ENCODE measurements at regions not wholly inside any gene's neighbourhood (a gene's known extent, or its start where the extent isn't known, plus 50 kb on each side); places are given as distances from the start of the nearest gene placed in this dataset.

DNA sequence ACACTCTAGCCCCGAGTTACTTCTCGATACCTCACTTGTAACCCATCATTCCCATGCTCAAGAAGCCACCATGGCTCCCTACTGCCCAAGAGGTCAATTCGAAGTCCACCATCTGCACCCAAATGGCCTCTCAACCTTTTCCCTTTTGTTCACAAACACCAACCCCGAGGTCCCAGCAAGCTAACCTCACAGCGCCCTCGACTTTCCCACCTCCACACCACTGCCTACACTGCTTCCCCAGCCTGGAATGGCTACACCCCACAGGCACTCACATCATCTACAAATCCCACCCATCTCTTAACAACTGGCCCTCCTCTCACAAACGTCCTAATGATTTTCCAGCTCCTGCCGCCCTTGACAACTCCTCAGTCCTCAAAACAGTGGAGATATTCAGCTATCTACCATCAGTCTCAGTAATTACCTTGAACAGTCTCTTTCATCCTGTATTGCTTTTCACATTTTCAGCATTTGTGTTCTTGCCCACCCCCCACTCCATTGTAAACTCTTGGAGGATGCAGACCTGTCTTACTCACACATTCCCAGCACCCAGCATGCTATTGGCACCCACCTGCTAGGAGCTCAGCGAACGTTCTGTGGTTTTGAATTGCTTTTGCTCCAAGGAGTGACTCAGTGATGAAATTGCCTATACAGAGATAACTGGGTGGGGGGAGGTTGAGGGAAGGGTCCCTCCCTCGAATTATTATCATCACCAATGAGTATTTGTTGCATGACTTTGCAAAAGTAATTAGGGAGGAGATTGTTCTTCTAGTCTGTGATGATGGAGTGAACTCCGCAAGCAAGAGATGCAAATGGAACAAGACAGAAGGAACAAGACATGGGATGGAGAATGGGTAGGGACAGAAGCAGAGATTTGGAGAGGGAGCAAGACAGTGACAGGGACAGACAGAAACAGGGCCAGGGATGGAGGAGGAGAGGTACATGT, 106.8 kb downstream of the CYP26B1 start:
- Histone ChIP-seq H3K9me3 (ENCODE audit: low read length) (no peaks in the 10 kb centered on the region), H3K4me1 (ENCODE audit: insufficient read depth, low read length) (no peaks in the 10 kb centered on the region), H3K27ac (ENCODE audit: low read depth, low read length) (no peak overlapping the region), H3K9ac (ENCODE audit: low read length) (no peak overlapping the region), H3K27me3 (ENCODE audit: control insufficient read depth in 1 of 2, insufficient read depth in 2 of 2, low read length in 2 of 2) (no peaks in the 10 kb centered on the region), H3K4me3 (ENCODE audit: low read depth in 1 of 2, low read length in 2 of 2) (no peak overlapping the region), H3K36me3 (ENCODE audit: insufficient read depth, low read length) (no peaks in the 10 kb centered on the region)

DNA sequence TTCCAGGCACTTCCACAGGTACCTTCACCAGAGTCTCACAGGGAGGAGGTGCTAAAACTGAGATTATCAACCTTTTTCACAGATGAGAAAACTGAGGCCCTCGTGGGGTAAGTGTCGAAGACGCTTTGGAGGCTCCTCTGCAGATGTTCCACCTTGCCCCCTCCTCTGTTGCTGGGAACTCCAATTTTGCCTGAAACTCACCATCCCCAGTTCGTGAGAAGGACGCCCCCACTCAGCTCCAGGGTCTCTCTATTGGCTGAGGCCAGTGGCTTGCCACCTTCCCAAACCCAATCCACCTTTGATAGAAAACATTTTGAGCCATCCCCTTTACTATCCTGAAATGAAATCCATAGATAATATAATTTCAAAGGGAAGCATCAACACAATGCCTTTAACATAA, 109.1 kb downstream of the CYP26B1 start:
- H3K9ac ChIP-seq (ENCODE audit: low read length) = no peak overlapping the region
- no peaks in the 10 kb centered on the region for H3K9me3 ChIP-seq (ENCODE audit: low read length)
- H3K4me3 ChIP-seq (ENCODE audit: low read depth in 1 of 2, low read length in 2 of 2) = no peak overlapping the region
- H3K27me3 ChIP-seq (ENCODE audit: control insufficient read depth in 1 of 2, insufficient read depth in 2 of 2, low read length in 2 of 2) = no peaks in the 10 kb centered on the region
- no peaks in the 10 kb centered on the region for H3K36me3 ChIP-seq (ENCODE audit: insufficient read depth, low read length)
- no peak overlapping the region for H3K27ac ChIP-seq (ENCODE audit: low read depth, low read length)
- no peaks in the 10 kb centered on the region for H3K4me1 ChIP-seq (ENCODE audit: insufficient read depth, low read length)

DNA sequence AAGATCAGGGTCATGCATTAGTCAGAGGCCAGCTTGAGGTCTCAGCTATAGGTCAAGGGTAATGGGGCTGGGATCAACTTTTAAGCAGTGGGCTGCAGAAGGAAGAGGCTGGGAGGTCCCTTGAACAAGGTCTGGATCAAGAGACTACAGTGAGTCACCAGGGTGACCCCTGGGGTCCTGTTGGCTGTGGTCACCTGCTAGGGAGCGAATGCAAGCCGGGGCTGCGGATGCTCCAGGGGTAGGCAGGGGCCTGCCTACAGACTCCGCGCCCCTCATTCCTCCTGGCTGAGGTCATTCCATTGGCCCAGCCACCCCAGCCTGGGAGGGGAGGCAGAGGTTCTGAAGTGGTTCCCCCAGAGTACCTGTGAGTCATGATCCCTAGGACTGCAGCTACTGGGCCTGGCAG, 110.4 kb downstream of the CYP26B1 start:
- Histone ChIP-seq H3K4me1 (ENCODE audit: insufficient read depth, low read length) (no peaks in the 10 kb centered on the region), H3K9ac (ENCODE audit: low read length) (no peak overlapping the region), H3K27me3 (ENCODE audit: control insufficient read depth in 1 of 2, insufficient read depth in 2 of 2, low read length in 2 of 2) (no peaks in the 10 kb centered on the region), H3K4me3 (ENCODE audit: low read depth in 1 of 2, low read length in 2 of 2) (no peak overlapping the region), H3K36me3 (ENCODE audit: insufficient read depth, low read length) (no peaks in the 10 kb centered on the region), H3K27ac (ENCODE audit: low read depth, low read length) (no peak overlapping the region), H3K9me3 (ENCODE audit: low read length) (no peaks in the 10 kb centered on the region)

DNA sequence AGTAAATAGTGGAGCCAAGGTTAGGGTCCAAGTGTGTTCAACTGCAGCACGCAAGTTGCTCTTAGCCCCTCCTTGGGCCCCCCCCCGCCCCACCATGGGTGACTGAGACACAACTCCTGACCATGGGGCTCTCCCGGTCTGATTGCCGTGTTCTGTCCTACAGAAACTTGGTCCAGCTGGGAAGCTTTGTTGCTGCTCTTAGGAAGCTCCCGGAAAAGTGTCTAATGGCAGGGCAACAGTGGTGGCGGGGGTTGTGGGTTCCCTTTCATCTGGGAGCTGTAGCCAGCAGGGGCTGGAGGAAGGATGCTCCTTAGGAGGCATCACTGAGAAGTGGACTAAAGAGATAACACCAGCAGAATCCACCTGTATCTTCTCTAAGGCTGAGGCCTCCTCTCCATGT, 111.1 kb downstream of the CYP26B1 start:
- Histone ChIP-seq H3K27me3 (ENCODE audit: control insufficient read depth in 1 of 2, insufficient read depth in 2 of 2, low read length in 2 of 2) (no peaks in the 10 kb centered on the region), H3K36me3 (ENCODE audit: insufficient read depth, low read length) (no peaks in the 10 kb centered on the region), H3K9me3 (ENCODE audit: low read length) (no peaks in the 10 kb centered on the region), H3K4me3 (ENCODE audit: low read depth in 1 of 2, low read length in 2 of 2) (no peak overlapping the region), H3K27ac (ENCODE audit: low read depth, low read length) (no peak overlapping the region), H3K4me1 (ENCODE audit: insufficient read depth, low read length) (no peaks in the 10 kb centered on the region), H3K9ac (ENCODE audit: low read length) (no peak overlapping the region)

DNA sequence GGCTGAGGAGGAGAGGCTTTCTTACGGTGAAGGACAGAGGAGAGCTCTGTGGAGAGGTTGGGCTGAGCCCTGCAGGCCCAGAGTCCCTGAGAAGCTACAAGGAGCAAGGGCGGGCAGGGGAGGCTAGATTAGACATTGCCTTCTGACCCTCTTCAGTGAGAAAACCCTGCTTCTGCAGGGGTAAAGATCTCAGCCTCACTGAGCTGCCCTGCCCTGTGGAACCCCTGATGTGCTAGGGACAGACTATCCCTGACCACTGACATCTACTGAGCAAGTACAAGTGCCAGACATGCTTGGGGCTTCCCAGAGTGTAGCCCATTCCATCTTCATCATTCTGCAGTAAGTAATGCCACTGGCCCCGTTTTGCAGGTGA, 111.5 kb downstream of the CYP26B1 start:
- Histone ChIP-seq H3K4me1 (ENCODE audit: insufficient read depth, low read length) (no peaks in the 10 kb centered on the region), H3K9ac (ENCODE audit: low read length) (no peak overlapping the region), H3K4me3 (ENCODE audit: low read depth in 1 of 2, low read length in 2 of 2) (no peak overlapping the region), H3K27me3 (ENCODE audit: control insufficient read depth in 1 of 2, insufficient read depth in 2 of 2, low read length in 2 of 2) (no peaks in the 10 kb centered on the region), H3K9me3 (ENCODE audit: low read length) (no peaks in the 10 kb centered on the region), H3K36me3 (ENCODE audit: insufficient read depth, low read length) (no peaks in the 10 kb centered on the region), H3K27ac (ENCODE audit: low read depth, low read length) (no peak overlapping the region)

DNA sequence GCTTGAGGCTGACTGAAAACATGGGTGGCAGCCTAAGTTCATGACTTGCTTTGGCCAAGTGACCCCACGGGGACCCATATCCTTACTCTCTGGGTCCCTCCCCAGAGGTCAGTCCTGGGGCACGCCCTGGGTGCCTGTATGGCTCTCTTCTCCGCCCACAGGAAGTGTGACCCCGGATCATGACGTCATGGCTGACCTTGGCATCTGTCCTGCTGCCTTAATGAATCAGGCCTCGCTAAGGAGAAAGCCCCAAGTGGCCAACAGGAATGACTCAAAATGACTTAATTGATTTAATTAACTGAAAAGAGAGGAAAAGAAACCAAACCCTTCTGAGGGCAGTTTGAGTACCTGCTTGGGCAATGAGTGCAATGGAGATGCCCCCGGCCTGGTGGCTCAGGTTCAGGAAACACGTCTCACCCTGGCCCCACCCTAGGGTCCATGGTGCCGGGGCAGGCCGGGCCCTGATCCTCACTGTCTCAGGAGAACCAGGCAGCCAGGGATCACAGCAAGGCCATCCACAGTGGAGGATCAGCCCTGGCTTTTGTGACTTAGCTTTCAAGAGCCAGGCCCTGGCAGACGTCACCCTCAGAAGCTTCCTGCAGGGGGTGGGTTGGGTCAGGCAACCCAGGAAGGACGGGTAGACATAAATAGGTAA, 112.0 kb downstream of the CYP26B1 start:
- Histone ChIP-seq H3K27ac (ENCODE audit: low read depth, low read length) (no peak overlapping the region), H3K36me3 (ENCODE audit: insufficient read depth, low read length) (no peaks in the 10 kb centered on the region), H3K4me3 (ENCODE audit: low read depth in 1 of 2, low read length in 2 of 2) (no peak overlapping the region), H3K27me3 (ENCODE audit: control insufficient read depth in 1 of 2, insufficient read depth in 2 of 2, low read length in 2 of 2) (no peaks in the 10 kb centered on the region), H3K9me3 (ENCODE audit: low read length) (no peaks in the 10 kb centered on the region), H3K9ac (ENCODE audit: low read length) (no peak overlapping the region), H3K4me1 (ENCODE audit: insufficient read depth, low read length) (no peaks in the 10 kb centered on the region)

DNA sequence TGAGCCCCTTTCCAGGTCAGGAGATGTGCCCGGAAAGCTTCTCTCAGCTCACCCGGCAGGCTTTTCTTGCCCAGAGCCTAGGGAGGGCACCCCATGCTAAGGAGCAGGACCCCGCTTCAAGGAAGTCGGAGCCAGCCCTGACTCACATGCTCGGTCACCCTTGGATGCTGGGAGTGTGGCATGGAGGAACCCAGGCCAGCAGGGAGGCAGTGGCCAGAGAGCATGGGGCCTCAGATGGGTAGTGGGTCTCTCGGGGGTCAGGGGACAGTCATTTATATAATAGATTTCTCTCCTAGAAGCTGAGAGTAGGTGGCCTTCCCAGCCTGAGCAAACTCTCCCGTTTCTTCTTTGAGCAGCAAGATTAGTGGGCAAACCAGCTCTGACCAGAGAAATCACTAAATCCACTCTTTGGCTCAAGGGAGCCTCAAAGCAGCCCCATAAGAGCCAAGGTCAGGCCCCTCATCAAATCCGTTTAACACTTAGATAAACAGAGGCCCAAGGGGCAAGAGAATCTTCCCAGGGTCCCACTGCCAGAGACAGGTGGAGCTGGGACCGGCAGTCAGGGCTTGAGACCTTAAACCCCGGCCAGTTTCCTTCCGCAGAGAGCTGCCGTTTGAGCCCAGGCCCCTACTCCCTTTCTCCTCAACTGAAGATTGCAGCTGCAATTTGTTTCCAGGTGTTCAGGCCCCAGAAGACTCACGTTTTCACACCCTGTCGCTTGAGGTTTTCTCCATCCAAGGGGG, 113.1 kb downstream of the CYP26B1 start:
- Histone ChIP-seq H3K9me3 (ENCODE audit: low read length) (no peaks in the 10 kb centered on the region), H3K36me3 (ENCODE audit: insufficient read depth, low read length) (no peaks in the 10 kb centered on the region), H3K27me3 (ENCODE audit: control insufficient read depth in 1 of 2, insufficient read depth in 2 of 2, low read length in 2 of 2) (no peaks in the 10 kb centered on the region), H3K4me1 (ENCODE audit: insufficient read depth, low read length) (no peaks in the 10 kb centered on the region), H3K4me3 (ENCODE audit: low read depth in 1 of 2, low read length in 2 of 2) (no peak overlapping the region), H3K27ac (ENCODE audit: low read depth, low read length) (no peak overlapping the region), H3K9ac (ENCODE audit: low read length) (no peak overlapping the region)

DNA sequence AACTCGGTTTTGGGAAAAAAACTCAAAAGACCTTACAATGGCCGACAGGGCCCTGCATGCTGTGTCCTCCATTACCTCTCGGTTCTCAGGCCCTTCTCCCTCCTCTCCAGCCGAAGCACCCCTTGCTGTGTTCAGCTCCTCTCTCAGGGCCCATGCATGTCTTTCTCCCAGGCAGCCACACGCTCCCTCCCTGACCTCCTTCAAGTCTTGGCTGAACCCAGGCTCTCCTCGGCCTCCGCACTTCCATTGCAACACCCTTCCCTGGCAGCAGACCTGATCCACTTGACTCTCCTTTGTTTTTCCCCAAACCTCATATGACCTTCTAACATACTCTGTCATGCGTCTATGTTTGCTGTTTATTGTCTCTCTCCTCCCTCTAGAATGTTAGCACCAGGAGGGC, 114.0 kb downstream of the CYP26B1 start:
- no peaks in the 10 kb centered on the region for H3K4me1 ChIP-seq (ENCODE audit: insufficient read depth, low read length)
- H3K9me3 ChIP-seq (ENCODE audit: low read length) = no peaks in the 10 kb centered on the region
- no peak overlapping the region for H3K27ac ChIP-seq (ENCODE audit: low read depth, low read length)
- H3K4me3 ChIP-seq (ENCODE audit: low read depth in 1 of 2, low read length in 2 of 2) = no peak overlapping the region
- H3K27me3 ChIP-seq (ENCODE audit: control insufficient read depth in 1 of 2, insufficient read depth in 2 of 2, low read length in 2 of 2) = no peaks in the 10 kb centered on the region
- H3K36me3 ChIP-seq (ENCODE audit: insufficient read depth, low read length) = no peaks in the 10 kb centered on the region
- no peak overlapping the region for H3K9ac ChIP-seq (ENCODE audit: low read length)

DNA sequence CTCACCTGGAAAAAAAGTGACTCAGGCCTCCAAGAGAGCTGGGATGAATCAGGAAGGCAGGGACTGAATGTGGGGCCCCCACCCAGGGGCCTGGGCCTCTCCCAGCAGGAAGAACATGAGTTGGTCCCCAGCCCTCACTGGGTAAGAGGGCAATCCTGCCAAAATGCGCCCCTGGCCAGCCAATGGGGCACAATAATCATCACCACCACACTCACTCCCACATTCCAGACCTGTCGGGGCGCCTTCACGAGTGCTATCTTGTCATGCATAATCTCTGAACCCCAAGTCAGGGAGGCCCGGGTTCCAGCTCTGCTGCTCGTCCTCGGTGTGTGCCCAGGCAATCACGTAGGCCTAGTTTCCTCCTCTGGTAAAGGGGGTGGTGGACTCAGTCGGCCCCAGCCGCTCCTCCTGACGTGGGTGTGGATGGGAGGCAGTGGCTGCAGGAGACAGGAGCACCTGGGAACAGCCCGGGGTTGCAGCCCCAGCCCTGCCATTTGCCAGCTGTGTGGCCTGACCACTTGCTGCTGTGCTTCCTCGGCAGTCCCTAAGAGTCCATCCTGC, 115.1 kb downstream of the CYP26B1 start:
- no peak overlapping the region for H3K27ac ChIP-seq (ENCODE audit: low read depth, low read length)
- H3K27me3 ChIP-seq (ENCODE audit: control insufficient read depth in 1 of 2, insufficient read depth in 2 of 2, low read length in 2 of 2) = no peaks in the 10 kb centered on the region
- H3K36me3 ChIP-seq (ENCODE audit: insufficient read depth, low read length) = no peaks in the 10 kb centered on the region
- no peak overlapping the region for H3K4me3 ChIP-seq (ENCODE audit: low read depth in 1 of 2, low read length in 2 of 2)
- H3K9me3 ChIP-seq (ENCODE audit: low read length) = no peaks in the 10 kb centered on the region
- no peaks in the 10 kb centered on the region for H3K4me1 ChIP-seq (ENCODE audit: insufficient read depth, low read length)
- H3K9ac ChIP-seq (ENCODE audit: low read length) = no peak overlapping the region

DNA sequence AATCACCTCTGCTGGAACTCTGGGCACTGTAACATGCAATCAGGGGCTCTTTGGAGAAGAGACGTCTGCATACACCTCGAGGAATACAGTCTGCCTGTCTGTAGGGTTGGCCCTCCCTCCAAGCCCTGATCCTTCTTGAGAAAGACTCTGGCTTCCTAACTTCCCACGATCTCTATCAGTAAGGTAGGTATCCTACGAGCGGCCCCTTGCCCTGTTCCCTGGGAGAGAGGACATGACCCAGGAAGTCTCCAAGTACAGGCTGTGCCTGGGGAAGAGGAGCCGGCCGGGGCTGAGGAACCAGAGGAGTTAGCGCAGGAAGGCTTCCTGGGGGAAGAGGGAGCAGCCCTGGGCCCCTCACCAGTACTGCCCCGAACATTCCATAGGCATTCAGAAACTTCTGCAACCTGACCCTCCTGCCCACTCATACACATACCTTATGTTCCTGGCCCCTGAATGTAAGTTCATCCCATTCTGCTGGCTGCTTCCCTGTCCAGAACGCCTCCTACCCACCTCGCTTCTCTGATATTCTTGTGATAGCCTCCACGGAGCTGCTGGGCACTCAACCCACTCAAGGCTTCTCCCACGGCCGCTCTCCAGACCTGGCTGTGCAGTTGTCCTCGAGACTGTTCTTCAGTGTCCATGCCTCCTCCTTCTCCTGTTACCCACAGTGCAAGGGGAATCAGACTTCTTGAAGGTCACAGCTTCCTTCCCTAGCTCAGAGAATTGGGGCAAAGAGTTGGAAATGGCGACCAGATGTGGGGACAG, 116.1 kb downstream of the CYP26B1 start:
- Histone ChIP-seq H3K27me3 (ENCODE audit: control insufficient read depth in 1 of 2, insufficient read depth in 2 of 2, low read length in 2 of 2) (no peaks in the 10 kb centered on the region), H3K9me3 (ENCODE audit: low read length) (no peaks in the 10 kb centered on the region), H3K4me1 (ENCODE audit: insufficient read depth, low read length) (no peaks in the 10 kb centered on the region), H3K9ac (ENCODE audit: low read length) (no peak overlapping the region), H3K4me3 (ENCODE audit: low read depth in 1 of 2, low read length in 2 of 2) (no peak overlapping the region), H3K36me3 (ENCODE audit: insufficient read depth, low read length) (no peaks in the 10 kb centered on the region), H3K27ac (ENCODE audit: low read depth, low read length) (no peak overlapping the region)

DNA sequence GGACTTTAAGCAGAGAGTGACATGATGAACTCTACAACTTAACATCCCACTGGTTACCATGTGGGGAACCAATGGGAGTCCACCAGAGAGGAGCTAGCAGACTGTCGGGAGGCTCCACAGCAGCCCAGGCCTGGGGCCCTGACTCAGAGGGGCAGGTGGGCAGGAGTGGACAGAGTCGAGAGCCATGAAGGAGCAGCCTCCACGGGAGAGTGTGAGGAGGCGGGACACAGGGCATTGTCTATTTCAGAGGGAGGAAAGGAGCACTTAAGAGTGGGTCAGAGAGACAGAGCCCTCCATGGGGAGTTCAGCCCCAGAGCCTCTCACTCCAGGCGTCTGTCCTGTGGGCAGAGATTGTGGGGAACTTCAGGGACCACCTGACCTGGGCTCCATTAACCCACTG, 118.7 kb downstream of the CYP26B1 start:
- H3K27me3 ChIP-seq (ENCODE audit: control insufficient read depth in 1 of 2, insufficient read depth in 2 of 2, low read length in 2 of 2) = no peaks in the 10 kb centered on the region
- H3K27ac ChIP-seq (ENCODE audit: low read depth, low read length) = no peak overlapping the region
- H3K4me1 ChIP-seq (ENCODE audit: insufficient read depth, low read length) = no peaks in the 10 kb centered on the region

More for the DNA sequence above, 118.7 kb downstream of the CYP26B1 start:
- Histone ChIP-seq H3K4me3 (ENCODE audit: low read depth in 1 of 2, low read length in 2 of 2) (no peak overlapping the region), H3K36me3 (ENCODE audit: insufficient read depth, low read length) (no peaks in the 10 kb centered on the region), H3K9me3 (ENCODE audit: low read length) (no peaks in the 10 kb centered on the region), H3K9ac (ENCODE audit: low read length) (no peak overlapping the region)
